Activated CD4-positive, alpha-beta T cell treated with anti-CD3 and anti-CD28 coated beads, Interleukin-2, amount 10 ng/mL, durations not matched to agents 7 days and 5 days (primary cell): ENCODE measurements at regions not wholly inside any gene's neighbourhood (a gene's known extent, or its start where the extent isn't known, plus 50 kb on each side); places are given as distances from the start of the nearest gene placed in this dataset.

Experiments
- CTCF ChIA-PET: fragments of 350-600 bp; sonication (Branson Sonifier 250); formaldehyde crosslinking; loops from one replicate; lab custom pipeline; 2021; ENCODE audit warnings: antibody characterized with exemption; lab: Charles Lee
- POLR2A ChIA-PET: fragments of 350-600 bp; sonication (Branson Sonifier 250); formaldehyde crosslinking; loops from one replicate; lab custom pipeline; 2021; ENCODE audit warnings: antibody characterized with exemption; lab: Charles Lee
- DNase-seq: peaks from one replicate; pipeline ENCODE4 v3.0.0-alpha.2; 2020
- H3K27ac Mint-ChIP-seq: one replicate; pipeline ENCODE4 v1.8.0; 2021; ENCODE audit warnings: mild to moderate bottlenecking, moderate library complexity, mixed read lengths
- H3K27me3 Mint-ChIP-seq: one replicate; pipeline ENCODE4 v1.8.0; 2021; ENCODE audit warnings: mixed read lengths
- H3K36me3 Mint-ChIP-seq: one replicate; pipeline ENCODE4 v1.8.0; 2021; ENCODE audit warnings: low read depth, mixed read lengths
- H3K4me1 Mint-ChIP-seq: one replicate; pipeline ENCODE4 v1.8.0; 2021; ENCODE audit warnings: mixed read lengths
- H3K4me3 Mint-ChIP-seq: one replicate; pipeline ENCODE4 v1.8.0; 2021; ENCODE audit warnings: mild to moderate bottlenecking, moderate library complexity, mixed read lengths
- H3K9me3 Mint-ChIP-seq: one replicate; pipeline ENCODE4 v1.8.0; 2021; ENCODE audit warnings: mixed read lengths

DNA sequence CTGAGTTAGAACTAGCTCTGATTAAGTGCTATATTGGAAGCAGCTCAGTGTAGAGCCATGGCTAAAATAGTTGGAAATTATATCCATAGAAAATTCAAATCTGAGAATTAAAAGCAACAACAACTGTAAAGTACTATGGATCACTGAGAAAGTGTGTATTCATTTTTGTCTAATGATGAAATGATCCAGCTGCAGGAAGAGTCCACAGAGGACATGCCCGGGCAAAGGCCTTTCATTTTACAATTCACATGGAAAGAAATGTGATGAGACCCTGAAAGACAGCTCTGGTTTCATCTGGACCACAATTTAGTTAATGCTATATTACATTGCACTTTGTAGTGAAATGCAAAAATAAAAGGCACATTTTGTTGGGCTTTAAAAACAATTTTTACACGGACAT is 196.8 kb upstream of the FAT1 start:
- Mint-ChIP-seq H3K9me3 (peaks cover 10% of the 10 kb centered on the region), H3K27ac (no peak overlapping the region), H3K4me1 (no peaks in the 10 kb centered on the region), H3K4me3 (no peak overlapping the region), H3K36me3 (no peaks in the 10 kb centered on the region), H3K27me3 (no peaks in the 10 kb centered on the region)
- POLR2A ChIA-PET, result no interaction called here
- no peak for DNase-seq
- CTCF ChIA-PET, result no interaction called here

DNA sequence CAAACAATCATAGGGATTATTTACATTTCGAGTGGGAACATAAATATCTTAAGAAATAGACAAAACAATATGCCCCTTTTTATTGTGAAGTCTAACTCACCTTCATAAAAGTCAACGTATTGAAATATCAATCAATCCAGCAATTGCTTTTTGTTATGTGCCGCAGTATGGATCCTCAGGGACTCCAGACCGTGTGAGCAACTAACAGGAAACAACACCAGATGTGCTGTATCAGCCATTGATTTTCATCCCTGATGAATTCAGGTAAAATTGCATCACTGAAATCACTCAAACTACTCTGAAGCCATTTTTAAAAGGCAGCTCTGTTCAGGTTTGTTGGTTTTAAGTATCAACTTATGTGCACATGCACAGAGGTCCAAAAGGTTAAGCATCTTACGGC is 197.3 kb upstream of the FAT1 start:
- Mint-ChIP-seq H3K4me1 (no peaks in the 10 kb centered on the region), H3K36me3 (no peaks in the 10 kb centered on the region), H3K27ac (no peak overlapping the region), H3K27me3 (no peaks in the 10 kb centered on the region), H3K9me3 (peaks cover 10% of the 10 kb centered on the region), H3K4me3 (no peak overlapping the region)
- DNase-seq, result no peak
- POLR2A ChIA-PET, result no interaction called here
- CTCF ChIA-PET, result no interaction called here

DNA sequence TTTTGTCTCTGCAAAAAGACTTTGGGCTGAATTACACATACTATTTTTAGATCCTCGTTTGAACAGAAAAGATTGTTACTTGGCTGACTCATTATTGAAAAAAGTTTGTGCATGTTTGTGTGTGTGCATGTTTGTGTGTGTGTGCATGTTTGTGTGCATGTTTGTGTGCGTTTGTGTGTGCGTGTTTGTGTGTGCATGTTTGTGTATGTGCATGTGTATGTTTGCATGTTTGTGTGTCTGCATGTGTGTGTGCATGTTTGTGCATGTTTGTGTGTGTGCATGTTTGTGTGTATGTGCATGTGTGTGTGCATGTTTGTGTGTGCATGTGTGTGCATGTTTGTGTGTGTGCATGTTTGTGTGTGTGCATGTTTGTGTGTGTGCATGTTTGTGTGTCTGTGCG is 201.1 kb upstream of the FAT1 start:
- Mint-ChIP-seq H3K9me3 (peaks cover 7% of the 10 kb centered on the region), H3K4me3 (no peak overlapping the region), H3K27ac (no peak overlapping the region), H3K36me3 (no peaks in the 10 kb centered on the region), H3K27me3 (no peaks in the 10 kb centered on the region), H3K4me1 (no peaks in the 10 kb centered on the region)
- no peak for DNase-seq
- ChIA-PET POLR2A (no interaction called here), CTCF (no interaction called here)

DNA sequence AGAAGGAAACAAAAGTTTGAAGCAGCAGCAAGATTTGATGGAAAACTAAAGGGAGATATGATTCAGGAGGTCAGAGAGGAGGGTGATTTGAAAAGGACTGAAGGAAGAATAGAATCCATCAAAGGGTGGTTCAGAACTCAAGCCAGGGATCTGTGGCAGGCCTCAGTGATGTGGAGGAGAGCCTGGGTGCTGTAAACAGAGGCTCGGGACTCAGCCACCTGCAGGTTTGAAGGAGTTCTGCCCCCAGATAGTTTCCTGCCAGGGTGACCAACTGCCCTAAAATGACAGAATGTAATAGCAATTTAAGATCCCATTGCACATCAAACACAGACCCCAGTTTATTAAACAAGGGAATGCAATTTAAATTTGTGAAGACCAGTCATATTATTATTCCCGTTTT is 204.0 kb upstream of the FAT1 start:
- H3K4me1 Mint-ChIP-seq, result no peaks in the 10 kb centered on the region
- ChIA-PET POLR2A (no interaction called here), CTCF (no interaction called here)
- no peak overlapping the region for H3K27ac Mint-ChIP-seq
- no peaks in the 10 kb centered on the region for H3K27me3 Mint-ChIP-seq
- H3K4me3 Mint-ChIP-seq, result no peak overlapping the region
- H3K36me3 Mint-ChIP-seq, result no peaks in the 10 kb centered on the region
- no peak for DNase-seq
- H3K9me3 Mint-ChIP-seq, result peaks cover 13% of the 10 kb centered on the region

DNA sequence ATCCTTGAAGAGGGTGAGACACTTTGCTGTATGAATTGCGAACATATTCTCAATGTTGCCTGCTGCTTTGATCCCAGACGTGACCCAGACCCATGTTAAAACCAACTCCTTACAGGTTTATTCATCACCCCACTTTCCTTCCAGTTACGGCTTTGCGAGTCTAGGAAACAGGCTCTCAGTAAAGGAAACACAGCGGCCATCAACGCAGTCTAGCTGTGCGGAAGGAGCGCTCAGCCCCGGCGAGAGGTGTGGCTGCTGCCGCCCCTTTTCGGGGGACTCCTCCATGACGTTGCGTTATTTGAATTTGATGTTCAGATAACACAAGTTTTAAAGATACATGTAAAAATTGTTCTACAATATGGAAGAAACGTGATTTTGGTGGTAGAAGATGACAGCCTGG is 206.4 kb upstream of the FAT1 start:
- ChIA-PET POLR2A (no interaction called here), CTCF (no interaction called here)
- no peak for DNase-seq
- H3K4me3 Mint-ChIP-seq, result no peak overlapping the region
- no peaks in the 10 kb centered on the region for H3K36me3 Mint-ChIP-seq
- peaks cover 8% of the 10 kb centered on the region for H3K9me3 Mint-ChIP-seq
- H3K4me1 Mint-ChIP-seq, result no peaks in the 10 kb centered on the region
- H3K27ac Mint-ChIP-seq, result no peak overlapping the region
- no peaks in the 10 kb centered on the region for H3K27me3 Mint-ChIP-seq

DNA sequence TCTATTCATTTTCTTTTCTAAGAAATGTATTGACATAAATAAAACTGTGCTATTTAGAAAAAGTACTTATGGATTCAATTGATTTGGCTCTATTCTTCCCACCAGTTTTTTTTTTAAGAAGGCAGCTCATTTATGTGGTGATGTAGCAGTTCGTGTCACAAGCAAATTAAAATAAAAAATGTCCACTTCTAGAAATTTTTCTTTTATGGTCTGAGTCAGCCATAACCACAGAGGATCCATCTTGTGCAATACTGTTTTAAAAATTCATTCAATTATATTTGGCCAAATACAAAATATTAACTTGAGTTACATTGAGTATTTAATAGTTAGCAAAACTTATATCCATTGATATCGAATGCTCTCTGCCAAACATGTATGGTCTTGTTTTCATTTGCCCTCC is 207.9 kb upstream of the FAT1 start:
- H3K9me3 Mint-ChIP-seq, result peaks cover 7% of the 10 kb centered on the region
- no peaks in the 10 kb centered on the region for H3K27me3 Mint-ChIP-seq
- H3K4me3 Mint-ChIP-seq, result no peak overlapping the region
- DNase-seq, result no peak
- POLR2A ChIA-PET, result no interaction called here
- CTCF ChIA-PET, result interaction anchor here (0.6 kb wide), 1 partner anchor 52 kb away, joined by 3 read pairs; no protein-coding TSS in a partner anchor
- H3K36me3 Mint-ChIP-seq, result no peaks in the 10 kb centered on the region
- no peaks in the 10 kb centered on the region for H3K4me1 Mint-ChIP-seq
- H3K27ac Mint-ChIP-seq, result no peak overlapping the region

DNA sequence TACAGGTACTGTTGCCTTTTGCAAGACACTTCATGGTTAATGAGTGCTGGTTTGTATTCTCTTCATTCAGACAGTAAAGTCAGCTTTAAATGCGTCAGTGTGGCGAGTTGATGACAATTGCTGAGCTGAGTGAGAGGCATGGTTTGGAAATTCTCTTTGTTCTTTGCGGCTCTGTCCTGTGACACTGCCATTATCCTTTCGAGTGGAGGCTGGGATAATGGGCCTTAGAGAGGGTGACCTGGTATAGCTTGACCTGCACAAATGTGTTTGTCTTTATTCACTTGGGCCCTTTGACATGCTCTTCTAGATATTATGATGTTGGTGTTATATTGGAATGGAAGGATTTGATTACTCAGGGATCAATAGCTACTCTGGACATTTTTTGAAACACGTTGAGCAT is 208.5 kb upstream of the FAT1 start:
- no peaks in the 10 kb centered on the region for H3K27me3 Mint-ChIP-seq
- no peak overlapping the region for H3K27ac Mint-ChIP-seq
- ChIA-PET POLR2A (no interaction called here), CTCF (interaction anchor here (0.6 kb wide), 1 partner anchor 51 kb away, joined by 3 read pairs; no protein-coding TSS in a partner anchor)
- no peak overlapping the region for H3K4me3 Mint-ChIP-seq
- DNase-seq, result no peak
- H3K9me3 Mint-ChIP-seq, result peaks cover 7% of the 10 kb centered on the region
- no peaks in the 10 kb centered on the region for H3K4me1 Mint-ChIP-seq
- no peaks in the 10 kb centered on the region for H3K36me3 Mint-ChIP-seq

DNA sequence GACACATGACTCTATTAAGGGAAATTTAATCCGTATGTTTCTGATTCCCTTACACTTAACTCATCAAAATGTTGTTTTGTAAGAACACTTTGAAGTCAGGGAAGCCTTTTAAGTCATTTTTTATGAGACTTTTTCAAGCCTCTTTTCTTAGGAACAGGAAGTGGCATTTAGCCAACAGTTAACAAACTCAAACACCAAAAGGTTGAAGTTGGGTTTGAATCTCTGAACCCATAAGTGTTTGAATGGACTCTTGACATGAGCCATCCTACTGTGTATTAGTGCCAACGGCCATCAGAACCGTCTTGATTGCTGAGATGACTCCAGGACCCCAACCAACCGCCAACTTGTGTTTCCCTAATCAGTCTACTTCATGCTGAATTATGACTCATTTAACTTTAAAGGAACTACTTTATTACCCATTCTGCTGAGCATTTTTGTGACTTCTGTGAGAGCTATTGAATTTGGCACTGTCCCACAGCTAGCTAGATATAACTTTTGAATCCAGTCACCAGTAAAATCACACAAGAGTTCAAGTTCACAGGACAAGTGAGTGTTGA is 209.1 kb upstream of the FAT1 start:
- ChIA-PET POLR2A (no interaction called here), CTCF (no interaction called here)
- no peaks in the 10 kb centered on the region for H3K36me3 Mint-ChIP-seq
- no peak for DNase-seq
- no peaks in the 10 kb centered on the region for H3K27me3 Mint-ChIP-seq
- H3K9me3 Mint-ChIP-seq, result peaks cover 6% of the 10 kb centered on the region
- no peaks in the 10 kb centered on the region for H3K4me1 Mint-ChIP-seq
- H3K4me3 Mint-ChIP-seq, result no peak overlapping the region
- H3K27ac Mint-ChIP-seq, result no peak overlapping the region

DNA sequence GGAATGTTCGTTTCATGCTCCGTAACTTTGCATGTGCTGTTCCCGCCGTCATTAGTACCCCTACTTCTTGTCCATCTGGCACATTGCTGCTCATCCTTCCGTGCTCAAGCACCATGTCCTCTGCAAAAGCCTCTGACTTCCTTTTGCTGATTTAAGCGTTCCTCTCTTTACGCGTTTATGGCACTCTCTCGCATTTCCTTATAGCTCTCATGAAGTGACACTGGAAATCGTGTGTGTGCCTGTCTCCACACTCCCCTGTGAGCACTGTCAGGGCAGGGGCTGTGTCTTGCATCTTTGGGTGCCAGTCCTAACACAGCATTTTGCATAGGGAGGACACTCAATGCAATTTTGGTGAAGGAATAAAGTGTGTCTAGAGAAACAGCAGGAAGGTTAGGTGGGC is 210.6 kb upstream of the FAT1 start:
- H3K36me3 Mint-ChIP-seq, result no peaks in the 10 kb centered on the region
- POLR2A ChIA-PET, result no interaction called here
- no peaks in the 10 kb centered on the region for H3K27me3 Mint-ChIP-seq
- H3K4me1 Mint-ChIP-seq, result no peaks in the 10 kb centered on the region
- H3K4me3 Mint-ChIP-seq, result no peak overlapping the region
- no peak overlapping the region for H3K27ac Mint-ChIP-seq
- no peak for DNase-seq
- peaks cover 6% of the 10 kb centered on the region for H3K9me3 Mint-ChIP-seq
- CTCF ChIA-PET, result no interaction called here

DNA sequence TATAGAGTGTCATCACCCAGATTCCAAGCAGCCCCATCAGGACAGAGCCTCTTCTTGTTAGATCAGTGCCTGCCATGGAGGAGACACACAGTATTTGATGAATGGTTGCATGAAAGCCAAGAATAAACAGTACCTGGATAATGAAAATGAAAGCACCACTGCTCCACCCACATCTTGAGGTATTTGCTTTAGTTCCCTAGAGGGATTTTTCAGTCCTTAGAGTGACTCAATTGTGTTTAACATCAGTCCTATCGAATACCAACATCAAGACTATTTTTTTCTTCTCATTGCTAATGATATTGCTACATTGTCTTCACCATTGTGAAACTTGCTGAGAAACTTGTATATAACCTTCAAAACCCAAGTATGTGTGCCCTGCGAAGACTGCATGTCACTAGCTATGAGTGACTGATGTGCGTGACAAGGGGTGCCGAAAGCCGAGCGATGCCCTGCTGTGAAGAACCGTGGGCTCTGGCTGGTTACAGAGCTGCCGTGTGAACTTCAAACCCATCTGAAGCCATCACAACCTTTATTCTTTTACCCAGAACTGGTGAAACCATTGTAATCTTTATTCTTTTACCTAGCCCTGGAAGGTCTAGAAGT is 211.3 kb upstream of the FAT1 start:
- Mint-ChIP-seq H3K36me3 (no peaks in the 10 kb centered on the region), H3K4me3 (no peak overlapping the region), H3K4me1 (no peaks in the 10 kb centered on the region), H3K9me3 (peaks cover 4% of the 10 kb centered on the region), H3K27ac (no peak overlapping the region), H3K27me3 (no peaks in the 10 kb centered on the region)
- POLR2A ChIA-PET, result no interaction called here
- no peak for DNase-seq
- CTCF ChIA-PET, result no interaction called here

DNA sequence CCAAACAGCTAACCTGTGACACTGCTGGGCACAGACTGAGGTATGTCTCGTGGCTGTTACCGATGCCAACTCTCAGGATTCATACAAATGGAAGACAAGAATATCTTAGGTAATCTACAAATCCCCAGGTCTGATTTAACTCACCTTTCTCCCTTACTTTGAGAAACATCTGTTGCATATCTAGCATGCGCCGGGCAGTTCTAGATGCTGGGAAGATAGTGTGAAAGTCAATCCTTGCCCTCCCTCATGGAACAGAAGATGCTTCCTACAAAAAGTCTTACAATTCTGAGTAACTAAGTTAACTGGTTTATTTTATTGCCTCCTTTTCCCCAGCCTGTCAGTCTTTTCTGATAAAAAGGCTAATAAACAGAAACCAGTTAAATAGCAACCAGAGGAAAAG is 212.2 kb upstream of the FAT1 start:
- ChIA-PET POLR2A (no interaction called here), CTCF (no interaction called here)
- DNase-seq, result no peak
- Mint-ChIP-seq H3K9me3 (no peaks in the 10 kb centered on the region), H3K27me3 (no peaks in the 10 kb centered on the region), H3K4me1 (no peaks in the 10 kb centered on the region), H3K4me3 (no peak overlapping the region), H3K36me3 (no peaks in the 10 kb centered on the region), H3K27ac (no peak overlapping the region)

DNA sequence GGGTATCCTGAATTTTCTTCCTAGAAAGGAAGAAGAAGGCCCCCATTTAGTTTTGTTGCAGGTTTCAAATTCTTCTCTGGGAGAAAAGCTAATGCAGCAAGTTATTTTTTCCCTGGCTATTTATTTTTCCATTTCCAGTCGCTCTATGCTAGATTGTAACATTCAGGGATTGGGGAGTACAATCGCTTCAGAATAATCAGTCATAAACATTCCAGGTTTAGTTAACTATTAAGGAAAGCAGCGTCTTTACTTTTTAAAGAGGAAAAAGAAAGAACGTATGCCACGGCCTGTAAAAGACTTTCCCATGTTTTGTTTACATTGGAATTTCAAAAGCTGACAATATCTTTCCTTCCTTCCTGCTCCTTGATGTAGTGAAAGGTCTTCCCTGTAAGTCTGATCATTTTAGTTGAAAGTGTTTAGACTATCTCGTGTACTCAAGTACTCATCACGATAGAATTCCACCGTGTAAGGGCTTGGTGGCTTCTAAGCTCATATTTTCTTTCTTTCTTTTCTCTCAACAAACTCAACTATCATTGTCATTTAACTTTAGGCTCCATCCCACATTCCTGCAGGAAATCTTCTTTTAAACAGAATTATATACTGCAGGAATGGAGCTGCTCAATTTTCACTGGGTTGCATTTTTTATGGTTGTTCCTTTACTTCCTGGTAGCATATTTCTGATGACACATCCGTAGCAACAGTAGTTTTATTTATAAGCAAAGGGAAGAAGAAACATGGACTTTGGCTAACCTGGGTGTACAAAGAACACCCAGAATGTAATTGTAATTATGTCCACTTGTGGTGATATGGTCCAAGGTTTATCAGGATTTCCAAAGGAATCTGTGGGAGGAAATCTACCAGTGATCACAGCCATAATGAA is 213.1 kb upstream of the FAT1 start:
- no peak for DNase-seq
- Mint-ChIP-seq H3K4me1 (no peaks in the 10 kb centered on the region), H3K27me3 (no peaks in the 10 kb centered on the region), H3K9me3 (no peaks in the 10 kb centered on the region), H3K4me3 (no peak overlapping the region), H3K27ac (no peak overlapping the region), H3K36me3 (no peaks in the 10 kb centered on the region)
- CTCF ChIA-PET, result no interaction called here
- POLR2A ChIA-PET, result no interaction called here

DNA sequence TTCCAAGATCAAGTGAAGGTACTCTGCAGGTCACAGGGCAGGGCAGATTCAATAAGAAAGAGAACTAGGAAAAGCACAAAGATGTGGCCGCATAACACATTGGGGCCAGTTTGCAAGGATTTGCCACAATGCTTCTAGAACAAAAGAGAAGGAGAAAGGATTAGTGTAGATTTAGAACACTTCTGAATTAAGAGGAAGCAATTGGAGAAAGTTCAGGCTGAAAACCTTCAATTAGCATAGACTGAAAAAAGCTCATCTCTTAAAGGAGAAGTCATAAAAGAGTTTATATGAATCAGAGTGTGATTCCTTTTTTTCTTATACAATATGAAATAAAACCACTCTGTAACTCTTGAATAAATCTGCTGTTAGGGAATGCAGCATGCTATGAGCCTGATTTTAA is 215.6 kb upstream of the FAT1 start:
- DNase-seq, result no peak
- Mint-ChIP-seq H3K27ac (no peak overlapping the region), H3K9me3 (no peaks in the 10 kb centered on the region), H3K4me3 (no peak overlapping the region), H3K36me3 (no peaks in the 10 kb centered on the region), H3K27me3 (no peaks in the 10 kb centered on the region), H3K4me1 (no peaks in the 10 kb centered on the region)
- ChIA-PET POLR2A (no interaction called here), CTCF (no interaction called here)
